GM12865 (cell line): ENCODE measurements at regions not wholly inside any gene's neighbourhood (a gene's known extent, or its start where the extent isn't known, plus 50 kb on each side); places are given as distances from the start of the nearest gene placed in this dataset.
"Not testable (repeated sequence)": the region's sequence is repeated elsewhere in the genome, so short reads cannot be mapped to it uniquely, and the experiment has no call there.

Experiments
- DNase-seq: peaks from one replicate; pipeline ENCODE4 v3.0.0; 2010; ENCODE audit warnings: low read depth
- H3K4me3 ChIP-seq: 2 replicates; pipeline ENCODE4 v1.5.1; 2011; ENCODE audit warnings: mild to moderate bottlenecking, low read depth, low read length, control low read depth
- CTCF ChIP-seq: IDR thresholded peaks from 2 replicates; pipeline ENCODE4 v1.5.1; 2011; ENCODE audit warnings: low read length, control low read depth, low read depth, inconsistent platforms; ENCODE audit not compliant: insufficient read depth; ENCODE audit errors: missing control alignments

GRCh38 chr4:78660559-78660958 is 109.0 kb downstream of the ANXA3 start:
- no peak for TF ChIP-seq CTCF
- no peak for DNase-seq
- H3K4me3 ChIP-seq, result no peak overlapping the region

DNA sequence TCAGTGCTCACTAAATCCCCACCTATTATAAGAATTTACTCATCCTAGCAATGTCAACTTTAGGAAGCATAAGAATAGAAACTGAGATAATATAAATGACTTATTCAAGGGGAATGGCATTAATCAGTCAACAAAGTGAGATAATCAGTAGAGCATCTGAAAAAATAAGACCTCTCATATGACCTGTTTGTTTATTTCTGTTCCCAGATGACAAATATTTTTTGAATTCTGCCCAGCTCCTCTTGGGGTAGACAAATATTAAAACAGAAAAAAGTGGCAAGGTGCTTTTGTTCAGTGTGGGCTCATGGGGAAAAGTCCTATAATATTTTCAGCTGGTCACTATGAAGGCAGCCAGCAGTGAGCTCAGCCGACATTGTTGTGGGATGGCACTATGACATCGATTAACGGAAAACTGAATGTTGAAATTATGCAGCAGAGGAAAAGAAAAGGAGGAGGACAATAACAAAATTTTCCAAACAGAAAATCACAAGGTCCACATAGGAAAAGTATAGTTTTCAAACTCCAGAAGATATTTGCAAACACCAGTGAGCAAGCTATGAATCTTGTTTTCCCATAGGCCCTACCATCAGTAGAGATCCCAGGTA is 109.6 kb downstream of the ANXA3 start:
- TF ChIP-seq CTCF, result no peak
- H3K4me3 ChIP-seq, result no peak overlapping the region
- DNase-seq, result no peak

GRCh38 chr4:78661921-78662521 is 110.5 kb downstream of the ANXA3 start:
- DNase-seq, result peak; percentile 77
- no peak overlapping the region for H3K4me3 ChIP-seq
- no peak for TF ChIP-seq CTCF

DNA sequence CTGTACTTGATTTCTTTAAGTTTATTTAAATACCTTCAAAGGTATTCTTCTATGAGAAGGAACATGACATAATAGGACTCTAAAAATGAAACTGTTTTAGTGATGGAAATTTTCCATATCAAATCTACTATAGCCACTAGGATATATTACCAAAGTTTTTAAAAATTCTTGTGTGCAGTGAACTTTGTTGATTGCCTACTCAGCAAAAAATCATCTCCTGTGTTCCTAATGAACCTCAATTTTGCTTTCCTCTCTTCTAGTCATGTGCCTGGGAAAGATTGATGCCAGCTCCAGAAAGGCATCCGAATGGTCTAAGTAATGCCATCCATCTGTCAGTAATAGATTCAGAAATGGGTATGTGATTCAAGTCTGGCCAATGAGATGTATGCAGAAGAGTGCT is 111.1 kb downstream of the ANXA3 start:
- no peak for TF ChIP-seq CTCF
- no peak for DNase-seq
- H3K4me3 ChIP-seq, result no peak overlapping the region

GRCh38 chr4:78664296-78664695 is 111.9 kb upstream of the BMP2K start:
- not testable (repeated sequence) for DNase-seq, H3K4me3 ChIP-seq

DNA sequence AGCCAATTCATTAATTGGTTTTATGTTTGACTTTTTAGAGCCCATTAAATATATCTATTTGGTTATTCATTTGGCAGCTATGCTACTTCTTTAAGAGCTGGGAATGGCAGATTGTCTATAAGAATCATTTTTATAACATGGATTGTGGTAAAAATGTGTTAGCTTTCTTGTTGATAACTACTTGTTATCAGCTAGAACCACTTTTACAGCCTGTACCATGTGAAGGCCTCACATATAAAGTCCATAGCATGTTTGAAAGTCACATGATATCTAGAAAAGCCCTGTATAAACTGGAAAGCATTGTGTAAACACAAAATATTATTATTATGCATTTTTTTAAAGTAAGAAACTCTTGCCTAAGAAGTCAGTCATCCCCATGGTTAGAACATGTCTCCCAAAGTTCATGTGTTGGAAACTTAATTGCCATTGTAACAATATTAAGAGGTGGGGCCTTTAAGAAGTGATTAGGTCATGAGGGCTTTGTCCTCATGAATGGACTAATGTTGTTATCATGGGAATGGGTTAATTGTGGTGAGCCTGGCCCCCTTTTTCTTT is 110.9 kb upstream of the BMP2K start:
- no peak for TF ChIP-seq CTCF
- DNase-seq, result no peak

DNA sequence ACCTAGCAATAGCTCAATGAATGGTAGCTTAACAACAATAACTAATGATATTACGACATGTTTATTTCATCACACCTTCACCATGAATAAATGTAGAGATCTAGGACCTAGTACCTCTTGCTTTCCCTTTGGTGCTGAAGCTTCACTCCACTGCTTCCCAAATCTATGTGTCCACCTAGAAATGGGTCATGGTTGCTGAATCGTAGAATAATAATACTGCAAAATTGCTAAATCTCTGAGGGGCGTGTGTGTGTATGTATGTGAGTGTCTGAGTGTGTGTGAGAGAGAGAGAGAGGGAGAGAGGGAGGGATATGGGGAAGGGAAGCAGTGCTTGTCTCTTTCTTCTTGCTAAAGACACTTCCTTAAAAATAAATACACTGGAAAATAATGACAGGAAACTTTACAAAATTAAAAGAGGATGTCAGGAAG is 109.3 kb upstream of the BMP2K start:
- H3K4me3 ChIP-seq, result no peak overlapping the region
- TF ChIP-seq CTCF, result no peak
- DNase-seq, result no peak

More for the DNA sequence above, 110.9 kb upstream of the BMP2K start:
- H3K4me3 ChIP-seq, result no peak overlapping the region
